Fibroblast of peridontal ligament (primary cell): ENCODE measurements at regions not wholly inside any gene's neighbourhood (a gene's known extent, or its start where the extent isn't known, plus 50 kb on each side); places are given as distances from the start of the nearest gene placed in this dataset.

Source experiments
- DNase-seq: peaks from one replicate; pipeline ENCODE4 v3.0.0-alpha.2; 2010; ENCODE audit errors: extremely low read depth

GRCh38 chr2:190809139-190809764, 71.4 kb upstream of the GLS start:
- no peak for DNase-seq

- DNase-seq, result no peak
Measured at GRCh38 chr2:190809876-190810525, 70.6 kb upstream of the GLS start.

DNA sequence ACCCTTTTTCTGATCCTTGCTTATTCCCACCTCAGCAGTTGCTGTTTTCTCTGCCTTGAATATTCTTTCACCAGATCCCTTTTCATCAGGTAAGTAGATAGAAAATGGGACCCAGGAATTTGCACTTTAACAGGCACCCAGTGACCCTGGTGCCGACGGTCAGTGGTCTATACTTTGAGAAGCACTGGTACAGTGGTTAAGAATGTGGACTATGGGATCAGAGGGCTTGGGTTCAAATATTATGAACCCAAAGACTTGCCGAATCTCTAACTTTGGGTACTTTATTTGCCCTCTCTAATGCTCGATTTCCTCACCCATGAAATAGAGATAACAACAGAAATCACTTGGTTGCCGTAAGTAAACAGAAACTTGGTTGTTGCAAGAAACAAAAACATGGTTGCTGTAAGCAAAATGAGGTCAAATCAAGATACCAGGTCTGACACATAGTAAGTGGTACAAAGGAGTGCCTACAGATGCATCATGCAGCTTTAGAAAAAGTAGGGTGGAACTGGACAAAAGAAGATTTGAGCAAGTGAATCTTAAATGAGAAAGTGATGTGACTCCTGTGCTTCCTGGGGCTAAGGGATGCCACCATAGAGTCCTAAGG, 69.5 kb upstream of the GLS start:
- no peak for DNase-seq

GRCh38 chr2:190811811-190812210, 68.8 kb upstream of the GLS start:
- no peak for DNase-seq

- peak; percentile 76 for DNase-seq
Measured at GRCh38 chr2:190812506-190813294, 67.9 kb upstream of the GLS start.

DNA sequence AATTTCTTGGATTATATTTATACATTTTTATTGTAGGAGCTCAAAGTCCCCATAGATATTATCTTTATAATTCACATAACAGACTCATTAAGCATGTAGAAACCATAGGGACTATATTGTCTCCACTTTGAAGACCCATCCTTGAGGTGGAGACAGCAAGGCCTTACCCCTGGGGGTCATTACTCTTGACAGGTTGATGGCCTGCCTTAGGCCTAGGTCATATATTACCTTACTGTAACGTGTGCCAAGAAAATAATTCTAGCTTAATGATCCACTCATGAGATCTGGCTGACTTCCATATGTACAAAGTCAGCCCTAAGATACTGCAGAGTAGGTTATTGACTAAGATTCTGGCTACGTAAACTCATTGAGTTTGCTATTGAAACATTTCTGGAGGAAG, 65.4 kb upstream of the GLS start:
- no peak for DNase-seq

DNA sequence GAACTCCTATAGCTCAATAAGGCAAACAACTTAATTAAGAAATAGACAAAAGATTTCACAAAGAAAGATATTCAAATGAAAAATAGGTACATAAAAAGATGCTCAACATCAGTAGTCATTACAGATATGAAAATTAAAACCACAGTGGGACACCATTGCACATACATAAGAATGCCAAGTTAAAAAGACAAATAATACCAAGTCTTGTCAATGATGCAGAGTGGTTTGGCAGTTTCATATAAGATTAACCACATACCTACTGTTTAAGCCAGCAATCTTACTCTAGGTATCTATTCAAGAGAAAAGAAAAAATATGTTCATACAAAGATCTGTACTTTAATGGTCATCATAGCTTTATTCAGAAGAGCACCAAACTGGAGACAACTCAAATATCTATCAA, 63.5 kb upstream of the GLS start:
- DNase-seq, result no peak

GRCh38 chr2:190819840-190820301, 60.8 kb upstream of the GLS start:
- peak; percentile 94 for DNase-seq

GRCh38 chr2:190820416-190820815, 60.2 kb upstream of the GLS start:
- no peak for DNase-seq

- DNase-seq, result peak; percentile 18
Measured at GRCh38 chr2:190822043-190822442, 58.6 kb upstream of the GLS start.

- no peak for DNase-seq
Measured at GRCh38 chr2:190827720-190828119, 52.9 kb upstream of the GLS start.

GRCh38 chr2:190829642-190830041, 51.0 kb upstream of the GLS start:
- no peak for DNase-seq
